ENCODE measurements at regions not wholly inside any gene's neighbourhood (a gene's known extent, or its start where the extent isn't known, plus 50 kb on each side); places are given as distances from the start of the nearest gene placed in this dataset.

GRCh38 chr11:123378096-123378495 lies 52.0 kb upstream of the GRAMD1B start:
- DNase-seq (ENCODE audit: extremely low read depth in 1 of 11, low read depth in 9 of 11, low spot score in 4 of 11): peak in 1 of 11 donors; percentile 15

DNA sequence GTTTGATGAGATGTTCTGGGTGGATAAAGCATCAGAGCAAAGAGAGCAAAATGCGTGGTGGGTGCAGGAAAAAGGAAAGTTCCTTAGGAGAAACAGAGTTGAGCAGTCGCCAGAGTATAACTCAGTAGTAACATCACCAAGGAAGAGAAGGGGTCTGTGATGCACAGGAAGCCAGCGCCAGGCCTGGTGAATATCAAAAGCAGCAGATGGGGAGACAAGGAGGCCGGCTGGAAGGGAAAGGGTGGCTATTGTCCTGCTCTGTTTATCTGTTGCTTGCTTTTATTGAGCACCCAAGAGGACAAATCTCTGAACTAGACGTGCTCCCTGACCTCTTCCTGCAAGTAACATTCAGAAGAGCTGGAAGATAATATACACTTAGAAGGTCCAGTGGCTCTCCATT lies 52.7 kb upstream of the GRAMD1B start:
- no peak for DNase-seq (ENCODE audit: extremely low read depth in 1 of 11, low read depth in 9 of 11, low spot score in 4 of 11)

DNA sequence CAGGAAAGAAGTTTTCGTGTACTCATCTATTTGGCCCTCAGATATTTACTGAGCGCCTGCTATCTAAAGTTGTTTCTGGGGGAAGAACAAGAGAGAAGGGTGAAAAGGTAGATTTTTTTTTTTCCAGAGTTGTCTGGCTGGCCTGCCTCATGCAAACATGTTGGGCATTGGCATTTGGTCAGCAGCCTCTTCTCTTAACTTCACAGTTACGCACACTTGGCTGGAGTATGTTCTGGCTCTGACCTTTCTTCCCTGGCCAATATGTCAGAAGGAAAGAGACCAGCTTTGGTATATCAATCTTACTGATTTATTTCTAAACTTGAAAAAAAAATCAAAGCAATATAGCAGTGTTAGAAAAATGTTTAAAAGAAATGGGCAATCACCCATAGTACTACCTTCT lies 54.2 kb upstream of the GRAMD1B start:
- no peak for DNase-seq (ENCODE audit: extremely low read depth in 1 of 11, low read depth in 9 of 11, low spot score in 4 of 11)

GRCh38 chr11:123374622-123374968 lies 55.5 kb upstream of the GRAMD1B start:
- DNase-seq (ENCODE audit: extremely low read depth in 1 of 11, low read depth in 9 of 11, low spot score in 4 of 11): no peak

DNA sequence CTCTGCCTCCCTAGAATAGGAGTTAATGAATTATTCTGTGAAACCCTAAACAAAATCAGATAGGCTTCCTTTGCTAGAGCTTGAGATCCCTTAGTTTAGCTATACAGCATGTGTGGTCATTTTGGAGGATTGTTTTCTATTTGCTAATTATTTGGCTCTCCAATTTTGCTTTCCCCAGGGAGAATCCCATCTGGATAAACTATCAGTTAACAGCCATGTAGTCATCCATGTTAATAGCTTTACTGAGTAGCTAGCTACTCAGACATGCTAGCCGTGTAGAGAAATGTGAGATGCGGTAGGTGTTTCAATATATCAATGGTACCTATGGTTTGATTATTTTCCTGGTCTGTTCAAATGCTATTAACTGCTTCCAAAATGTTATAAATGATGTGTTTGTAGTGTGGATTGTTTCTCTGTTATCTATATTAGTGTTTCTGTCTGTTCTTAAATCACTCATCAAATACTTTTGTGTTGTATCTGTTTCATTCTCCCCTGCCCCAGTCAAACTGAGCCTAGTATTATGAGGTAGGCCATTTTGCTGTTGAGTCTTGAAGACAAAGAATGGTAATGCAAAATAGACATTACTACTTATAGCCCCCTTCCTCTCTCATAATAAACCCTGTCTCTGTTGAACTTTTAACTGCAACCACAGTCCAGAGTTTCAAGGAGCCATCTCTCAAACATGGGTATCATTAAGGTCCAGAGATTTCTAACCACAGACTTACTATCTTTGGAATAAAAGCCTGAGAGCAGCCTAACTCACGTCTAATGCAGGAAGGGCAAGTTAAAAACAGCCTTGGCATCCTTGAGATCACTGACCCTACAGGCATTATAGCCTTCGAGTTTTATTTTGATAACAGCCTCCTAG lies 56.1 kb upstream of the GRAMD1B start:
- no peak for DNase-seq (ENCODE audit: extremely low read depth in 1 of 11, low read depth in 9 of 11, low spot score in 4 of 11)

DNA sequence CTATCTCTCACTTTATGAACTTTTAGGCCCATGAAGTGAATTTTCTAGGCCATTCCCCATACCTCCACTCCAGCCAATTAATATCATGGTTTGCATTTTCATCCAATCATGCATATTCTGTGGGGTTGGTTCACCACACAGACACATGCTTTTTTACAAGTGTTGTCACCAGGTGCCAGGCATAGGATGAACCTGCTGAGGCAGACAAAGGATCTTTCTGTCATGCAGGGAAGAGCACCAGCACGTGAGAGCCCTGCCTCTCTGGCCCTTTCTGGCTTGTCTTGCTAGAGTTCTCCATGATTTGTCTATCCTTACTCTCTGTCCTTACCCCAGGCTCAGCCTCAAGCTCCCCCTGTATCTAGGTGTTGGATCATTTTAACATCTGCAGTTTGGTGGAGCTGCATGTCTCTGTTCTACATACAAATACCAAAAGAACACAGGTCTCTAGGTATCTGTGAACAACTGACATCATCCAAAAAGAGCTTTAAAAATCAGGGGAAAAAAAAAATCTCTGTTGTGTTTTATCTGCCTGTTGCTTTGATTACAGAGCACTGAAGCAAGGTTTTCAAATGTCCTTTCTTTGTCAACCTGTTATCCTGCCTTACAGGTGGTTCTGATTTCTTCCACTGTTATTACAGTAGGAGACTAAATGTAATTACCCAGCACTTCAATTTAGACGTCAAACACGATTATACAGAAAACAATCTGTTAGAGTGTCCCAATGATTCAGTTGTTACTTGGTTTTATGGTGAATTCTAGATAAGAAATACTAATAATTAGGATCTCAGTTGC lies 58.4 kb upstream of the GRAMD1B start:
- DNase-seq (ENCODE audit: extremely low read depth in 1 of 11, low read depth in 9 of 11, low spot score in 4 of 11): no peak

- DNase-seq (ENCODE audit: extremely low read depth in 1 of 11, low read depth in 9 of 11, low spot score in 4 of 11): no peak
Observed at GRCh38 chr11:123366924-123367323, 63.1 kb upstream of the GRAMD1B start.

DNA sequence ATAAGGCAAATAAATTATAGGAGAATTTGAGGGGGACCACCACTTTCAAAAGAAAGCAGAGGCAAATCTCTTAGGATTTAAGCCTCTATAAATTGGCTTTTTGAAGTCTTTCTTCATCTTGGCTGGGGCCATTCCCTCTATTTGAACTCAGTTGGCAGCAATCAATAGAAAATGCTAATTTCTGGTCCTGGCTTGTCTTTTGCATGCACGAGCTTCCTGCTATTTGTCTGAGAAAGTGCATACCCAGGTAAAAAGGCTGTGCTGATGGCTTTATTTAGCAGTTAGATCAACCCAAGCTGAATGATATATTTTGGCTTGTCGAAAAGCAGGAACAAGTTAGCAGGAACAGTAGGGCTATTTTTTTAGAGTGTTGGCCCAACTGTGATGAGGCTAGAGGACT lies 64.1 kb upstream of the GRAMD1B start:
- DNase-seq (ENCODE audit: extremely low read depth in 1 of 11, low read depth in 9 of 11, low spot score in 4 of 11): no peak

DNA sequence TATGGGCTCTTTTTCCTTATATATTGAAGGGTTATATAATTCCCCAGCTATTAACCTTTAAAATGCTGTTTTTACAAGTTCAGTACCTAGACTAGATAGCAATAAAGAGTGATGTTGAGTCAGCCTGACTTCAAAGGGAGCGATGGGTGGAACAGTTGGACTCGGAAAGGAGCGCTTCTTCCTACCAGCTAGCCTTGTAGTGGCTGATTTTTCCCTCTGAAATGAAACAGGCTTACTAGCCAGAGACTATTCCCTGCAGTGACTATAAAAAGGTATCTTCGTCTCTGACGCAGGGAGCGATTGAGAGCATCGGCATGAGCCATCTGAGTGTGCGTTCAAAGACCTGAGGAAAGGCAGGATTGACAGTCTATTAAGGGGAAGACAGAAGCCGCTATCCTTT lies 66.0 kb upstream of the GRAMD1B start:
- DNase-seq (ENCODE audit: extremely low read depth in 1 of 11, low read depth in 9 of 11, low spot score in 4 of 11): no peak

GRCh38 chr11:123363556-123363955 lies 66.5 kb upstream of the GRAMD1B start:
- no peak for DNase-seq (ENCODE audit: extremely low read depth in 1 of 11, low read depth in 9 of 11, low spot score in 4 of 11)

GRCh38 chr11:123362941-123363340 lies 67.1 kb upstream of the GRAMD1B start:
- no peak for DNase-seq (ENCODE audit: extremely low read depth in 1 of 11, low read depth in 9 of 11, low spot score in 4 of 11)

- no peak for DNase-seq (ENCODE audit: extremely low read depth in 1 of 11, low read depth in 9 of 11, low spot score in 4 of 11)
Observed at GRCh38 chr11:123362186-123362585, 67.9 kb upstream of the GRAMD1B start.

- no peak for DNase-seq (ENCODE audit: extremely low read depth in 1 of 11, low read depth in 9 of 11, low spot score in 4 of 11)
Observed at GRCh38 chr11:123361110-123361509, 69.0 kb upstream of the GRAMD1B start.

- no peak for DNase-seq (ENCODE audit: extremely low read depth in 1 of 11, low read depth in 9 of 11, low spot score in 4 of 11)
Observed at GRCh38 chr11:123360267-123360936, 69.7 kb upstream of the GRAMD1B start.

DNA sequence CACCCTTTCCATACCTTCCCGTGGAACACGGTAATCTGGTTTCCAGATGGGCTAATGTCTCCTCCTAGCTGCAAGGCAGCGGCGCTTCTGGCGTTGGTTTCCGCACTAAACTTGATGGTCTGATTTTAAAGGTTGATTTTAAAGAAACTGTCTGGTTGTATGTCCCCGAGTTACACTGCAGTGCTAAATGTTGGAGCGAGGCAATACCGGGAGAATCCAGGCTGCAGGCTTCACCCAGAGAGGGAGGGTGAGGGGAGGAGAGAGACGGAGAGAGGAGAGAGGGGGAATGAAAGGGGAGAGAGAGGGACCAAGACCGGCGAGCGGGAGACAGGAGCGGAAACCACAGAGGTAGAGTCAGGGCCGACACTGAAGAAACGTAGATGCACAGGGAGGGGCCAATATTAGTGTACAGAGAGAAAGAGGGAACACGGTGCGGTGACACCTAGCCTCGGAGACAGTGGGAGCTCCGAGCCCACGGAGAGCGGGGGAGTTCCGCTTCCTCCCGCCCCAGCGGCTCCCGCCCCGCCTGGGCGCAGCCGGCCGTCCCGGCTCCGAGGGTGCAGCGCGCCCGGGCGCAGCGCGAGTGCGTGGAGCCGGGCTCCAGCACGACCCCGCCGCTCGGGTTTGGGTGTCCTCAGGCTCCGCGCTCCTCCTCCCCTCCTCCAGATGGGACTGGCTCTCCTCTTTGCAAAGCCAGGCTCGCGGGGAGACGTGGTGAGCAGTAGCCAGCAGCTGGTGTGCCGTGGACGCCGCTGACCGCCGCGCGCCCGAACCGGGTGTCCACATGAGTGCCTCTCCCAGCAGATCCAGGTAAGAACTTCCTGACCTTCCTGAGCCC lies 71.9 kb upstream of the GRAMD1B start:
- peak in 9 of 11 donors; percentile 14 to 38 (median 25) for DNase-seq (ENCODE audit: extremely low read depth in 1 of 11, low read depth in 9 of 11, low spot score in 4 of 11)

GRCh38 chr11:123357353-123357989 lies 72.6 kb upstream of the GRAMD1B start:
- no peak for DNase-seq (ENCODE audit: extremely low read depth in 1 of 11, low read depth in 9 of 11, low spot score in 4 of 11)

- DNase-seq (ENCODE audit: extremely low read depth in 1 of 11, low read depth in 9 of 11, low spot score in 4 of 11): no peak
Observed at GRCh38 chr11:123356539-123356938, 73.5 kb upstream of the GRAMD1B start.

DNA sequence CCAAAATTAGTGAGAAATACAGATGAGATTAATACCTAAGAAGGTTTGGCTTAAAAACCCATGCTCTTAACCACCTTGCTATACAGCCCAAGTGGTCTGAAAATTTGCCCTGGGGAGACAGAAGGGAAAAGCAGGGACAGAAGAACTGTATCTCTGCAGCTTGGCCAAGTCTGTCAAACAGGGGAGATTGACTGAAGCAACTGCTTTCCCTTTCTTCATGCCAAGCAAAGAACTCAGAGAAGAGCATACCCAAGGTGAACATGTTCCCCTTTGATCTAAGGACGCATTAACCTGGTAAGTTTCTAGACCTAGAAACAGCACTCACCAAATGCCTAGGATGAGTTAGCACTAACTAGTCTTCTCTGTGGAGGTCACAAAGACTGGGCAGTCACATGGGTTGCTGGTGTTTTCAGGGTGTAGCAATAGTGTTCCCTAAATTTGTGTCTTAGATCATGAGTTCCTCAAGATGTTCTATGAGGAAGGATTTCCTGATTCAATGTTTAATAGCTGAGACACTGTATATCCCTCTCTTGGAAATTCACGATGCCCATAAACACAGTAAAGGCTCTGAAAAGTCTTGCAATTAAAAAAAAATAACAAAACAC lies 75.6 kb upstream of the GRAMD1B start:
- DNase-seq (ENCODE audit: extremely low read depth in 1 of 11, low read depth in 9 of 11, low spot score in 4 of 11): no peak

Measured in renal cortex interstitium (tissue), 11 donors.